ENCODE measurements at regions not wholly inside any gene's neighbourhood (a gene's known extent, or its start where the extent isn't known, plus 50 kb on each side); places are given as distances from the start of the nearest gene placed in this dataset.

DNA sequence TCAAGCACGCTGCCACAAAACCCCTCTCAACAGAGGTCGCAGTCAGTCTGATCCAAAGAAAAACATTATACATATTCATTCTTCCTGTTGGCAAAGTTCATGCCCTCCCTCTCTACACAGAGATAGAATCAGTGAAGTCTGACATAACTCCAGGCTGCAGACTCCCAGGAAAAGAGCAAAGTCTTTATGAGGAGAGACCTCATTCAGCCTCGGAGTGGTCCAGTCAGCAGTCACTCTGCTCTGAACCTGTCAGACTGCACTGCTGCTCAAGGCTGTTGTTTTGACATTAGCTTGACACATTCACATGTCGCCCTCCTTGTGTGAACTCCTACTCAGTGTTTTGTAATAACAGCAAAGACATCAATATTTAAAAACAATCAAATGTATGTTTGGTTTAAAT, 241.2 kb upstream of the G2E3 start:
- TF ChIP-seq POLR2AphosphoS5 (IDR thresholded peaks at IDR 0.05), result no peak
- TF ChIP-seq POLR2A (IDR thresholded peaks at IDR 0.05), result no peak
- TF ChIP-seq, protein P1, sequence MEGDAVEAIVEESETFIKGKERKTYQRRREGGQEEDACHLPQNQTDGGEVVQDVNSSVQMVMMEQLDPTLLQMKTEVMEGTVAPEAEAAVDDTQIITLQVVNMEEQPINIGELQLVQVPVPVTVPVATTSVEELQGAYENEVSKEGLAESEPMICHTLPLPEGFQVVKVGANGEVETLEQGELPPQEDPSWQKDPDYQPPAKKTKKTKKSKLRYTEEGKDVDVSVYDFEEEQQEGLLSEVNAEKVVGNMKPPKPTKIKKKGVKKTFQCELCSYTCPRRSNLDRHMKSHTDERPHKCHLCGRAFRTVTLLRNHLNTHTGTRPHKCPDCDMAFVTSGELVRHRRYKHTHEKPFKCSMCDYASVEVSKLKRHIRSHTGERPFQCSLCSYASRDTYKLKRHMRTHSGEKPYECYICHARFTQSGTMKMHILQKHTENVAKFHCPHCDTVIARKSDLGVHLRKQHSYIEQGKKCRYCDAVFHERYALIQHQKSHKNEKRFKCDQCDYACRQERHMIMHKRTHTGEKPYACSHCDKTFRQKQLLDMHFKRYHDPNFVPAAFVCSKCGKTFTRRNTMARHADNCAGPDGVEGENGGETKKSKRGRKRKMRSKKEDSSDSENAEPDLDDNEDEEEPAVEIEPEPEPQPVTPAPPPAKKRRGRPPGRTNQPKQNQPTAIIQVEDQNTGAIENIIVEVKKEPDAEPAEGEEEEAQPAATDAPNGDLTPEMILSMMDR (IDR thresholded peaks at IDR 0.05), result no peak
- TF ChIP-seq EP300 (IDR thresholded peaks at IDR 0.05), result no peak

All from stomach (tissue), 4 donors.